Stimulated activated CD8-positive, alpha-beta memory T cell treated with anti-CD3 and anti-CD28 coated beads, Interleukin-15, amount 100 ng/mL, for 48 hours (primary cell): ENCODE measurements at regions not wholly inside any gene's neighbourhood (a gene's known extent, or its start where the extent isn't known, plus 50 kb on each side); places are given as distances from the start of the nearest gene placed in this dataset.

ENCODE experiments used
- DNase-seq, 2 donors: peaks; one replicate each; pipeline ENCODE4 v3.0.0-alpha.2; 2020; ENCODE audit warnings: low read depth in 2 of 2

- no peak for DNase-seq
Measured at GRCh38 chr2:204321910-204322751, 223.1 kb upstream of the PARD3B start.

GRCh38 chr2:204325468-204325867 is 219.8 kb upstream of the PARD3B start:
- peak in 1 of 2 donors; percentile 13 for DNase-seq

GRCh38 chr2:204328373-204328772 is 216.9 kb upstream of the PARD3B start:
- DNase-seq = no peak

GRCh38 chr2:204329016-204329415 is 216.3 kb upstream of the PARD3B start:
- DNase-seq = no peak

GRCh38 chr2:204329532-204329931 is 215.7 kb upstream of the PARD3B start:
- DNase-seq = no peak

- no peak for DNase-seq
Measured at GRCh38 chr2:204331180-204331579, 214.1 kb upstream of the PARD3B start.

- no peak for DNase-seq
Measured at GRCh38 chr2:204331988-204332387, 213.3 kb upstream of the PARD3B start.

GRCh38 chr2:204332706-204333105 is 212.6 kb upstream of the PARD3B start:
- no peak for DNase-seq

GRCh38 chr2:204333861-204334260 is 211.4 kb upstream of the PARD3B start:
- DNase-seq = no peak

GRCh38 chr2:204335451-204336058 is 209.7 kb upstream of the PARD3B start:
- no peak for DNase-seq

GRCh38 chr2:204336153-204336744 is 209.0 kb upstream of the PARD3B start:
- no peak for DNase-seq

GRCh38 chr2:204337638-204338037 is 207.6 kb upstream of the PARD3B start:
- no peak for DNase-seq

- DNase-seq = no peak
Measured at GRCh38 chr2:204339212-204339715, 206.0 kb upstream of the PARD3B start.

GRCh38 chr2:204340511-204340910 is 204.8 kb upstream of the PARD3B start:
- DNase-seq = no peak

- no peak for DNase-seq
Measured at GRCh38 chr2:204341887-204342276, 203.4 kb upstream of the PARD3B start.

- no peak for DNase-seq
Measured at GRCh38 chr2:204343685-204344084, 201.6 kb upstream of the PARD3B start.

- DNase-seq = no peak
Measured at GRCh38 chr2:204344119-204344518, 201.2 kb upstream of the PARD3B start.

GRCh38 chr2:204346906-204347305 is 198.4 kb upstream of the PARD3B start:
- DNase-seq = no peak

GRCh38 chr2:204353823-204354222 is 191.5 kb upstream of the PARD3B start:
- DNase-seq = no peak

GRCh38 chr2:204354442-204354856 is 190.8 kb upstream of the PARD3B start:
- DNase-seq = no peak

- no peak for DNase-seq
Measured at GRCh38 chr2:204355688-204356087, 189.6 kb upstream of the PARD3B start.

- DNase-seq = no peak
Measured at GRCh38 chr2:204356151-204356641, 189.1 kb upstream of the PARD3B start.

- no peak for DNase-seq
Measured at GRCh38 chr2:204357286-204357685, 188.0 kb upstream of the PARD3B start.
